Esophagus mucosa (tissue), 1 donor: ENCODE measurements at regions not wholly inside any gene's neighbourhood (a gene's known extent, or its start where the extent isn't known, plus 50 kb on each side); places are given as distances from the start of the nearest gene placed in this dataset.

Experiments
- ATAC-seq: fragments of 200-7000 bp; cut with Tn5 transposase; one replicate; pipeline ENCODE4 v1.9.1; 2020
- donor health status: DM: yes; HTN: yes; CAD: no.

- ATAC-seq: no peak
Measured at GRCh38 chr2:145655165-145655765, 1135.3 kb upstream of the ZEB2 start.

- no peak for ATAC-seq
Measured at GRCh38 chr2:145654746-145655145, 1134.8 kb upstream of the ZEB2 start.

- no peak for ATAC-seq
Measured at GRCh38 chr2:145654156-145654555, 1134.2 kb upstream of the ZEB2 start.

GRCh38 chr2:145653553-145653952, 1133.6 kb upstream of the ZEB2 start:
- ATAC-seq: no peak

GRCh38 chr2:145652571-145653545, 1132.9 kb upstream of the ZEB2 start:
- peak; percentile 91 for ATAC-seq

- no peak for ATAC-seq
Measured at GRCh38 chr2:145652036-145652435, 1132.1 kb upstream of the ZEB2 start.

GRCh38 chr2:145650226-145650625, 1130.3 kb upstream of the ZEB2 start:
- no peak for ATAC-seq

- ATAC-seq: no peak
Measured at GRCh38 chr2:145649061-145649460, 1129.1 kb upstream of the ZEB2 start.

GRCh38 chr2:145644820-145645302, 1124.9 kb upstream of the ZEB2 start:
- ATAC-seq: no peak

- ATAC-seq: no peak
Measured at GRCh38 chr2:145638675-145639074, 1118.8 kb upstream of the ZEB2 start.

GRCh38 chr2:145635706-145636427, 1115.9 kb upstream of the ZEB2 start:
- ATAC-seq: no peak

- no peak for ATAC-seq
Measured at GRCh38 chr2:145631561-145631960, 1111.6 kb upstream of the ZEB2 start.

GRCh38 chr2:145626301-145626700, 1106.4 kb upstream of the ZEB2 start:
- ATAC-seq: no peak

GRCh38 chr2:145625111-145625510, 1105.2 kb upstream of the ZEB2 start:
- ATAC-seq: no peak

GRCh38 chr2:145623136-145623535, 1103.2 kb upstream of the ZEB2 start:
- no peak for ATAC-seq

GRCh38 chr2:145622285-145622684, 1102.4 kb upstream of the ZEB2 start:
- no peak for ATAC-seq

GRCh38 chr2:145617906-145618305, 1098.0 kb upstream of the ZEB2 start:
- no peak for ATAC-seq

GRCh38 chr2:145617420-145617819, 1097.5 kb upstream of the ZEB2 start:
- no peak for ATAC-seq

GRCh38 chr2:145615626-145616025, 1095.7 kb upstream of the ZEB2 start:
- no peak for ATAC-seq

GRCh38 chr2:145609951-145610350, 1090.0 kb upstream of the ZEB2 start:
- ATAC-seq: no peak

GRCh38 chr2:145601361-145601925, 1081.5 kb upstream of the ZEB2 start:
- ATAC-seq: no peak

GRCh38 chr2:145600811-145601210, 1080.9 kb upstream of the ZEB2 start:
- ATAC-seq: no peak

GRCh38 chr2:145599756-145600155, 1079.8 kb upstream of the ZEB2 start:
- ATAC-seq: no peak
